ENCODE measurements at regions not wholly inside any gene's neighbourhood (a gene's known extent, or its start where the extent isn't known, plus 50 kb on each side); places are given as distances from the start of the nearest gene placed in this dataset.

GRCh38 chr14:26218861-26219260 is 379.0 kb downstream of the NOVA1 start:
- TF ChIP-seq FOXM1 (IDR thresholded peaks at IDR 0.05; ENCODE audit: borderline replicate concordance) (no peak), SUZ12 (IDR thresholded peaks at IDR 0.05) (no peak), CTBP1 (IDR thresholded peaks at IDR 0.05; ENCODE audit: borderline replicate concordance) (no peak), NFRKB (IDR thresholded peaks at IDR 0.05) (no peak), FOXK2 (IDR thresholded peaks at IDR 0.05) (no peak)

All from HEK293T (cell line).